Small intestine (tissue), 7 donors: ENCODE measurements at regions not wholly inside any gene's neighbourhood (a gene's known extent, or its start where the extent isn't known, plus 50 kb on each side); places are given as distances from the start of the nearest gene placed in this dataset.

Experiments
- DNase-seq, 2 donors: peaks; one replicate each; pipeline versions ENCODE4 v3.0.0 to v3.0.0-alpha.2; 2013
- FAIRE-seq: peaks from 2 replicates; lab custom pipeline; 2012; peaks lifted over from hg19 to GRCh38; lab: Jason Lieb, UNC
- H3K27ac ChIP-seq, 3 donors: one replicate each; pipeline ENCODE4 v1.5.1; 2013; ENCODE audit warnings: low read length in 2 of 3, mild to moderate bottlenecking in 2 of 3, control low read depth in 1 of 3, inconsistent platforms in 1 of 3, low read depth in 1 of 3, moderate library complexity in 1 of 3
- H3K27me3 ChIP-seq, 3 donors: one replicate each; pipeline ENCODE4 v1.6.1; 2013; ENCODE audit warnings: low read length in 3 of 3, inconsistent platforms in 1 of 3; ENCODE audit not compliant: control insufficient read depth in 3 of 3, insufficient read depth in 3 of 3
- H3K36me3 ChIP-seq, 3 donors: one replicate each; pipeline ENCODE4 v1.6.1; 2013; ENCODE audit warnings: low read length in 3 of 3, inconsistent platforms in 1 of 3, low read depth in 1 of 3, mild to moderate bottlenecking in 1 of 3, moderate library complexity in 1 of 3; ENCODE audit not compliant: control insufficient read depth in 3 of 3, insufficient read depth in 2 of 3
- H3K4me1 ChIP-seq, 3 donors: one replicate each; pipeline ENCODE4 v1.6.1; 2013; ENCODE audit warnings: low read length in 2 of 3, inconsistent platforms in 1 of 3, low read depth in 1 of 3, mild to moderate bottlenecking in 1 of 3, moderate library complexity in 1 of 3; ENCODE audit not compliant: control insufficient read depth in 3 of 3, insufficient read depth in 2 of 3
- H3K4me3 ChIP-seq, 3 donors: one replicate each; pipeline ENCODE4 v1.5.1; 2013; ENCODE audit warnings: low read length in 3 of 3, control low read depth in 1 of 3, inconsistent platforms in 1 of 3, low read depth in 1 of 3, mild to moderate bottlenecking in 1 of 3, moderate library complexity in 1 of 3
- H3K9me3 ChIP-seq, 2 donors: one replicate each; pipeline ENCODE4 v1.6.1; 2013; ENCODE audit warnings: low read depth in 1 of 2, low read length in 1 of 2; ENCODE audit not compliant: control insufficient read depth in 2 of 2, insufficient read depth in 1 of 2
- WGBS, 3 donors: extraction: QIAGEN DNeasy Blood & Tissue Kit; methylation state at CpG; one replicate each; pipeline ENCODE4 v1.1.7; 2013; 5-methylcytosine and 5-hydroxymethylcytosine counted together
- donor health status: healthy with polysubstance abuse.
- donor health status: control.
- donor health status: control.
- donor health status: Bipolar disorder and iron deficiency.
- donor health status: healthy.

GRCh38 chr3:182400838-182401237 is 392.5 kb upstream of the ATP11B start:
- no peaks in the 10 kb centered on the region for H3K9me3 ChIP-seq
- DNase-seq (no peak), FAIRE-seq (no peak)
- no peaks in the 10 kb centered on the region for H3K27me3 ChIP-seq
- H3K4me1 ChIP-seq: no peaks in the 10 kb centered on the region
- no peak overlapping the region for H3K27ac ChIP-seq
- WGBS, 3 donors: 57% methylated on average over 2 of the region's 2 CpGs
- H3K4me3 ChIP-seq: no peak overlapping the region
- no peaks in the 10 kb centered on the region for H3K36me3 ChIP-seq

DNA sequence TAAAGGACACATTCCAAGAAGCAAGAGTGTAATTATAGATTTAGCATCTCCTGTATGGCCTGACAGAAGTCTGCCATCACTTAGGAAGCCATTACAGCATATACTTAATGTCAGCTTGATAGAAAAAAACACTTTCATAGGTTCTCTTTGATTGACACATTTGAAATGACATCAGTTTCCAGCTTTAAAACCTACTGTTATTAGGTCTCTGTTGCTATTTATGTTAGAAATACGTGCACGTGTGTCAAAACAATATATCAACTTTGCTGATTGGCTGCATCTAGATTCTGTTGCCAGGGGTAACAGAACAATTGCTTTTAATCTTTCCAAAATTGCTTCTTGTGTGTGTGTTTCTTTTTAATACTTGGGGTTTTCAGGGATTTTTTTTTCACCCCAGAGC is 389.3 kb upstream of the ATP11B start:
- FAIRE-seq (no peak), DNase-seq (no peak)
- H3K36me3 ChIP-seq: no peaks in the 10 kb centered on the region
- no peaks in the 10 kb centered on the region for H3K4me1 ChIP-seq
- no peak overlapping the region for H3K4me3 ChIP-seq
- WGBS, 3 donors: 69 to 74% (median 72%) methylated on average over 2 of the region's 2 CpGs
- no peaks in the 10 kb centered on the region for H3K9me3 ChIP-seq
- H3K27ac ChIP-seq: no peak overlapping the region
- H3K27me3 ChIP-seq: peaks cover 0 to 7% (median 0%) of the 10 kb centered on the region in 3 donors

DNA sequence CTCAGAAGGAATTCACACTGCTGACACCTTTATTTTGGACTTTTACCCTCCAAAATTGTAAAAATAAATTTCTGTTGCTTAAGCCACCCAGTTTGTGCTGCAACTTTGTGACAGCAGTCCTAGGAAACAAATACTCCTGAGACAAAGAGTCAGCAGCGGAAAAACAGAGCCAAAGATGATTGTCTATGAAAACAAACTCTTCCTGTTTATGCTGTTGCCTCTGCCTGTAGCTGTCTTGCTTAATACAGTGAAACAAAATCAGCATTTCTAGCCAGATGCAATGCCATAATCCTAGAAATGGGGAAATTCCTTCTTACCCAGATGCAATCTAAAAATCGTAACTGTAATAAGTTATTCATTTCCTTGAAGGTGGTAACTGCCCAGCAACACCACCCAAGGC is 387.5 kb upstream of the ATP11B start:
- no peaks in the 10 kb centered on the region for H3K4me1 ChIP-seq
- 44 to 67% (median 64%) methylated on average over 2 of the region's 2 CpGs for WGBS, 3 donors
- DNase-seq (no peak), FAIRE-seq (no peak)
- no peaks in the 10 kb centered on the region for H3K9me3 ChIP-seq
- H3K4me3 ChIP-seq: no peak overlapping the region
- H3K27me3 ChIP-seq: peaks cover 0 to 7% (median 0%) of the 10 kb centered on the region in 3 donors
- no peak overlapping the region for H3K27ac ChIP-seq
- no peaks in the 10 kb centered on the region for H3K36me3 ChIP-seq

DNA sequence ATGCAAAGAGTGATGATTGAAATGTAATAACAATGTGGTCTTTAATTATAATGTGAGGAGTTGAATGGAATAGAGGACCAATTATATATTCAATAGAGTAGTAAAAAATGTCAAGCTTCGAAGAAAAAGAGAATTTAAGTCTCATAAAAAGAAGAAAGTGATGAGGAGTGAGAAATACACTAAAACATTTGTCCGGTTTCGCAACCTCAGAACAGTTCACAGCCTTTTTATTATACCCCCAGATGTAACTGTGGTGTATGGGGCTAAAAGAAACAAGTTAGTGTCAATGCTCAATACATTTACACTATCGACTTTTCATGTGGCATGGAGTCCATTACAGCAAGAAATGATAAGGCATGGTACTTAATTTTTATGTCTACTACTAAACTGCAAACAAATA is 386.5 kb upstream of the ATP11B start:
- 69 to 80% (median 69%) methylated on average over 4 of the region's 4 CpGs for WGBS, 3 donors
- no peaks in the 10 kb centered on the region for H3K4me1 ChIP-seq
- H3K27ac ChIP-seq: no peak overlapping the region
- FAIRE-seq (no peak), DNase-seq (no peak)
- no peaks in the 10 kb centered on the region for H3K36me3 ChIP-seq
- H3K4me3 ChIP-seq: no peak overlapping the region
- H3K27me3 ChIP-seq: peaks cover 0 to 7% (median 0%) of the 10 kb centered on the region in 3 donors
- H3K9me3 ChIP-seq: no peaks in the 10 kb centered on the region

GRCh38 chr3:182410051-182410450 is 383.3 kb upstream of the ATP11B start:
- Histone ChIP-seq H3K4me3 (no peak overlapping the region), H3K36me3 (no peaks in the 10 kb centered on the region), H3K27me3 (peaks cover 0 to 10% (median 0%) of the 10 kb centered on the region in 3 donors), H3K9me3 (no peaks in the 10 kb centered on the region), H3K27ac (no peak overlapping the region), H3K4me1 (no peaks in the 10 kb centered on the region)
- WGBS, 3 donors: 64 to 75% (median 72%) methylated on average over 5 of the region's 5 CpGs
- DNase-seq (no peak), FAIRE-seq (no peak)

- H3K36me3 ChIP-seq: no peaks in the 10 kb centered on the region
- DNase-seq (no peak), FAIRE-seq (no peak)
- no peaks in the 10 kb centered on the region for H3K4me1 ChIP-seq
- no peak overlapping the region for H3K27ac ChIP-seq
- H3K4me3 ChIP-seq: no peak overlapping the region
- H3K9me3 ChIP-seq: no peaks in the 10 kb centered on the region
- H3K27me3 ChIP-seq: peaks cover 0 to 10% (median 0%) of the 10 kb centered on the region in 3 donors
- 53 to 75% (median 60%) methylated on average over 2 of the region's 2 CpGs for WGBS, 3 donors
These were observed 381.2 kb upstream of the ATP11B start for GRCh38 chr3:182412066-182412465.

DNA sequence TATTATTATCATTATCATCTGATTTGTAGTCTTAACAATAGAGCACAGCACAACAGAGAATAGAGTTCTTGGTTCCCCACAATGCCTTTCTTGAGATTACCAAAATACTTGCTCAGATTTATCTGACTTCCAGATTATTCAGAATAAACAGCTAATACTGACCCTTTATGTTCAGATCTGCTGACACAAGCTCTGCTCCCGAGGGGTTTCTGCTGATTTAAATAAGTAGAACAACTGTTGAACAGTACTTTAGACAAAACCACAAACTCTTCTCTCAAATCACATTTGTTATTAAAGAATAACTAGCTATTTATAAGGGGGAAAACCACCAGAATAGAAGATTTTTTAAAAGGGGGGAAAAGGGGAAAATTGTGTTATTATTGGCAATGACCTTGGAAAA is 380.2 kb upstream of the ATP11B start:
- Histone ChIP-seq H3K27ac (no peak overlapping the region), H3K27me3 (peaks cover 0 to 5% (median 0%) of the 10 kb centered on the region in 3 donors), H3K4me3 (no peak overlapping the region), H3K9me3 (no peaks in the 10 kb centered on the region), H3K36me3 (no peaks in the 10 kb centered on the region), H3K4me1 (no peaks in the 10 kb centered on the region)
- WGBS, 3 donors: 42 to 56% (median 54%) methylated on average over 1 of the region's 1 CpG
- no peak for DNase-seq
- no peak for FAIRE-seq

DNA sequence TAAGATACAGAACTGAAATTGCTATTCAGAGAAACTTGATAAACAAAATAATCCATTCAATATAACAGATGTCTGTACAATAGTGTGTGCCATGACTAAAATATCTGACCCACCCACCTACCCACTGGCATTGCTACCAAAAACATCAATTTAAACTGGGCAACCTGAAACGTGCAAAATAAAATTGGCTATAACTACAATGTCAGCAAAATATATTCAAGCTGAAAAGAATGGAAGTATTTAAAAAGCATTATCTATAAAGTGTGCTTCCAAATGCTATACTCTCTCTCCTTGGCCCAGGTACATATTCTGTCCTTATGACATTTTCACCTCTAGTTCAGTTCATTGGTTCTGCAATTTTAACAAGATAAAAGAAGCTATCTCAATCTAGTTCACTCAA is 379.6 kb upstream of the ATP11B start:
- WGBS, 3 donors: 46 to 75% (median 56%) methylated on average over 1 of the region's 1 CpG
- Histone ChIP-seq H3K36me3 (no peaks in the 10 kb centered on the region), H3K9me3 (no peaks in the 10 kb centered on the region), H3K4me1 (no peaks in the 10 kb centered on the region), H3K27me3 (peaks cover 0 to 3% (median 0%) of the 10 kb centered on the region in 3 donors), H3K4me3 (no peak overlapping the region), H3K27ac (no peak overlapping the region)
- DNase-seq: no peak
- FAIRE-seq: no peak

DNA sequence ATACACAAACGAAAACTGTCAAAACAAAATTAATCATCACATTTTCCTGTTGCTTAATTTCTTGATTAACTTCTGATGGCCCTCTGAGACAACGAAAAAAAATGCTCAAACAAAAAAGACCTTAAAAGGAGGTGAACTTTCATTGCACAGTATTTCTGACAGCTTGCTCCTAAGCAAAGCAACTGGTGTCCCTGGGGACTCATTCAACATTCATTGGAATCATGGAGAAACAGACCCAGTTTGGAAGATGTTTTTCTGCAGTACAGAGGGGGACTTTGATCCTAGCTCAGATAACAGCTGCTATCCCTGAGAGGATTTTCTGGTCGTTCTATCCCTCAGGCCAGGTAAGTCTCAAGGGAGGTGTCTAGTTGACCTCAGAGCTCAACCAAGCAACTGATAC is 378.7 kb upstream of the ATP11B start:
- FAIRE-seq: no peak
- Histone ChIP-seq H3K27me3 (peaks cover 0 to 3% (median 0%) of the 10 kb centered on the region in 3 donors), H3K27ac (no peak overlapping the region), H3K36me3 (no peaks in the 10 kb centered on the region), H3K4me1 (no peaks in the 10 kb centered on the region), H3K4me3 (no peak overlapping the region), H3K9me3 (no peaks in the 10 kb centered on the region)
- WGBS, 3 donors: 29 to 36% (median 35%) methylated on average over 3 of the region's 3 CpGs
- no peak for DNase-seq
